HCT116 (cell line): ENCODE measurements at regions not wholly inside any gene's neighbourhood (a gene's known extent, or its start where the extent isn't known, plus 50 kb on each side); places are given as distances from the start of the nearest gene placed in this dataset.

ENCODE experiments used
- ATAC-seq: fragments of 200-7000 bp; cut with Tn5 transposase; 2 replicates; pipeline ENCODE4 v1.9.1; 2020; ENCODE audit warnings: mild to moderate bottlenecking, moderate library complexity
- BruUV-seq: library from RNA; stranded (reverse); fragments of 400-500 nt; replicated peaks from 2 replicates; lab custom pipeline; 2021; lab: Mats Ljungman, UMichigan
- CTCF ChIA-PET: fragments of 300-600 bp; sonication (Branson Sonifier 250); formaldehyde crosslinking; loops from one replicate; lab custom pipeline; 2021; ENCODE audit warnings: antibody characterized with exemption; lab: Charles Lee
- POLR2A ChIA-PET: fragments of 300-600, 350-600 bp; sonication (Branson Sonifier 250); formaldehyde crosslinking; loops from one replicate; lab custom pipeline; 2021; ENCODE audit warnings: antibody characterized with exemption; lab: Charles Lee
- RAD21 ChIA-PET, 2 experiments: fragments of 300-600 bp; sonication (Branson Sonifier 250); formaldehyde crosslinking; loops; one replicate each; lab custom pipeline; 2023; ENCODE audit warnings: low total read pairs in 2 of 2; ENCODE audit not compliant: uncharacterized antibody in 2 of 2, unreplicated experiment in 2 of 2, low non-redundant PET in 1 of 2; lab: Charles Lee
- DNase-seq: peaks from one replicate; pipeline ENCODE4 v3.0.0-alpha.2; 2010; ENCODE audit warnings: low read depth, low spot score
- H2AFZ ChIP-seq: fragments of 200-600 bp; shearing (Covaris generic), sonication (generic); 2 replicates; pipeline ENCODE4 v1.6.1; 2017; ENCODE audit warnings: low read depth, mixed run types, mixed read lengths, antibody characterized with exemption, low read length; ENCODE audit not compliant: poor library complexity, severe bottlenecking
- H3K27ac ChIP-seq: 2 replicates; pipeline ENCODE4 v1.5.1; 2012; ENCODE audit warnings: low read depth, low read length
- H3K27me3 ChIP-seq: fragments of 200-600 bp; sonication (generic); 2 replicates; pipeline ENCODE4 v1.6.1; 2016; ENCODE audit warnings: mixed run types, low read length, mixed read lengths; ENCODE audit not compliant: insufficient read depth
- H3K36me3 ChIP-seq, 2 experiments: fragments of 200-500 bp in 1 of 2; fragments of 200-600 bp in 1 of 2; sonication (Bioruptor generic) in 1 of 2; sonication (generic) in 1 of 2; 2 replicates each; pipeline versions ENCODE4 v1.5.1 to v1.6.1; 2014 to 2016; ENCODE audit warnings: low read length in 2 of 2, inconsistent platforms in 1 of 2, mixed read lengths in 1 of 2, mixed run types in 1 of 2; ENCODE audit not compliant: insufficient read depth in 2 of 2, control insufficient read depth in 1 of 2
- H3K4me1 ChIP-seq, 2 experiments: fragments of 200-600 bp in 1 of 2; sonication (generic) in 1 of 2; 2 replicates each; pipeline versions ENCODE4 v1.5.1 to v1.6.1; 2012 to 2017; ENCODE audit warnings: low read length in 2 of 2, inconsistent platforms in 1 of 2, mild to moderate bottlenecking in 1 of 2, mixed read lengths in 1 of 2, mixed run types in 1 of 2, moderate library complexity in 1 of 2; ENCODE audit not compliant: insufficient read depth in 2 of 2, control insufficient read depth in 1 of 2
- H3K4me2 ChIP-seq: fragments of 200-600 bp; sonication (generic); 2 replicates; pipeline ENCODE4 v1.6.1; 2017; ENCODE audit warnings: mixed run types, low read length, mixed read lengths
- H3K4me3 ChIP-seq, 2 experiments: fragments of 200-600 bp in 1 of 2; sonication (generic) in 1 of 2; replicated peaks in 1 of 2; 2 replicates each; pipeline ENCODE4 v1.5.1; 2011 to 2016; ENCODE audit warnings: low read length in 2 of 2, control low read depth in 1 of 2, low read depth in 1 of 2, mild to moderate bottlenecking in 1 of 2, mixed read lengths in 1 of 2, mixed run types in 1 of 2
- H3K79me2 ChIP-seq: fragments of 200-600 bp; sonication (generic); 2 replicates; pipeline ENCODE4 v1.6.1; 2017; ENCODE audit warnings: mild to moderate bottlenecking, mixed run types, low read length, moderate library complexity, mixed read lengths; ENCODE audit not compliant: insufficient read depth
- H3K9ac ChIP-seq: fragments of 200-600 bp; sonication (generic); 2 replicates; pipeline ENCODE4 v1.6.1; 2016; ENCODE audit warnings: low read length, mixed read lengths
- H3K9me2 ChIP-seq: fragments of 200-600 bp; sonication (generic), shearing (Covaris generic); 2 replicates; pipeline ENCODE4 v1.6.1; 2017; ENCODE audit warnings: mixed run types, mild to moderate bottlenecking, moderate library complexity; ENCODE audit not compliant: insufficient read depth
- H3K9me3 ChIP-seq, 2 experiments: fragments of 200-500 bp in 1 of 2; fragments of 200-600 bp in 1 of 2; sonication (Bioruptor generic) in 1 of 2; sonication (generic) in 1 of 2; 2 replicates each; pipeline ENCODE4 v1.6.1; 2014 to 2017; ENCODE audit warnings: low read length in 2 of 2, mixed read lengths in 2 of 2, inconsistent platforms in 1 of 2, low read depth in 1 of 2, mild to moderate bottlenecking in 1 of 2, mixed run types in 1 of 2, moderate library complexity in 1 of 2; ENCODE audit not compliant: control insufficient read depth in 1 of 2, insufficient read depth in 1 of 2
- H4K20me1 ChIP-seq: fragments of 200-600 bp; sonication (generic), shearing (Covaris generic); 2 replicates; pipeline ENCODE4 v1.6.1; 2017; ENCODE audit warnings: mixed run types, mild to moderate bottlenecking, moderate library complexity; ENCODE audit not compliant: insufficient read depth
- CBX3 ChIP-seq: IDR thresholded peaks from 2 replicates; pipeline ENCODE4 v1.6.1; 2012; ENCODE audit warnings: low read depth
- EGR1 ChIP-seq: IDR thresholded peaks from 2 replicates; pipeline ENCODE4 v1.6.1; 2012; ENCODE audit warnings: low read depth
- ELF1 ChIP-seq: IDR thresholded peaks from 2 replicates; pipeline ENCODE4 v1.6.1; 2012; ENCODE audit warnings: low read depth, borderline replicate concordance
- FOSL1 ChIP-seq: IDR thresholded peaks from 2 replicates; pipeline ENCODE4 v1.6.1; 2012; ENCODE audit warnings: low read depth
- JUND ChIP-seq: IDR thresholded peaks from 2 replicates; pipeline ENCODE4 v1.6.1; 2012
- POLR2AphosphoS5 ChIP-seq: IDR thresholded peaks from 2 replicates; pipeline ENCODE4 v1.6.1; 2011; ENCODE audit warnings: mild to moderate bottlenecking, low read depth, low read length, moderate library complexity
- YY1 ChIP-seq: IDR thresholded peaks from 2 replicates; pipeline ENCODE4 v1.6.1; 2011; ENCODE audit warnings: low read length, low read depth, moderate library complexity, mild to moderate bottlenecking; ENCODE audit not compliant: insufficient replicate concordance; ENCODE audit errors: extremely low read depth
- ZFX ChIP-seq: fragments of 450-650 bp; IDR thresholded peaks from 2 replicates; pipeline ENCODE4 v1.6.1; 2017
- intact Hi-C: fragments of 100-400 bp; cut with micrococcal nuclease; formaldehyde crosslinking; loops from 2 replicates; pipeline ENCODE4 v1.10.0; 2022
- TF ChIP-seq, protein P1 (sequence below): IDR thresholded peaks from 2 replicates; pipeline ENCODE4 v1.6.1; 2012
- TF ChIP-seq, protein P2 (sequence below): IDR thresholded peaks from 2 replicates; pipeline ENCODE4 v1.6.1; 2012; ENCODE audit warnings: low read depth
- TF ChIP-seq, protein P3 (sequence below), 3 experiments: fragments of 200-600 bp in 1 of 3; sonication (generic) in 1 of 3; IDR thresholded peaks in 2 of 3; conservative IDR thresholded peaks in 1 of 3; 2 replicates each; pipeline ENCODE4 v1.5.1; 2012 to 2017; ENCODE audit warnings: low read depth in 2 of 3, low read length in 2 of 3, antibody characterized with exemption in 1 of 3, borderline replicate concordance in 1 of 3, control low read depth in 1 of 3, mild to moderate bottlenecking in 1 of 3, mixed read lengths in 1 of 3, mixed run types in 1 of 3, moderate library complexity in 1 of 3; ENCODE audit not compliant: insufficient read depth in 1 of 3
- TF ChIP-seq, protein P4 (sequence below): IDR thresholded peaks from 2 replicates; pipeline ENCODE4 v1.6.1; 2012

DNA sequence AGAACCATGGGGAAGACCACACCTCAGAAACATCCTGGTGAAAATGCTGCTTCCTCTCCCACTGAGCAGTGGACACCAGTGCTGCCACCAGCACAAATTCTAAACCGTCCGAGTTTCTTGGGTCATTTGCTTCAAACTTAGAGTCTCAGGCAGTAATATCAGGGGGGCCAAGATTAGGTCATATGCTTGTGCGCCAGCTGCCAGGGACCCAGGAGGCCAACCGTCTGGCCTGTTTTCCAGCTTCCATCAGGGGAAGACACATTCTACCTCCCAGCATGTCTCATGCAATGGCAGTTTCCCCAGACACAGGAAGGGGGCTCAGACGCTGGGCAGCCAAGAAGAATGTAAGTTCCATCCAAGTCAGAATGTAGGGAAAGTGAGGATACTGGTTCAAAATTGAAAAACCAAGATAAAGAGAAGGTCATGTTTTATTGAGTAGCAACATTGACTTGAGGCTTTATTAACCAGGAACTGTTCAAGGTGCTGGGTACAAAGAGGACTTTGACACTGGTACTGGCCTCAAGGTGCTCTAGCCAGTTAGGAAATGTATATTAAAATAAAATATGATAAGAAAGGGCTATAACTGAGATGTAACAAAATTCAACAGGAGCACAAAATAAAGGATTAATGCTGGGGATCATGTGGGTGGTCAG lies 59.7 kb upstream of the EED start:
- Histone ChIP-seq H3K4me1 (peaks cover 0 to 15% of the 10 kb centered on the region in 2 experiments; a peak in 2 of 4 replicates), H4K20me1 (no peaks in the 10 kb centered on the region), H3K4me2 (no peak overlapping the region), H3K27ac (no peak overlapping the region), H3K36me3 (no peaks in the 10 kb centered on the region), H3K9me3 (no peaks in the 10 kb centered on the region), H3K9ac (no peak overlapping the region), H3K79me2 (no peaks in the 10 kb centered on the region), H3K27me3 (no peaks in the 10 kb centered on the region), H3K9me2 (no peaks in the 10 kb centered on the region), H3K4me3 (no peak overlapping the region), H2AFZ (no peak overlapping the region)
- ATAC-seq (no peak), DNase-seq (no peak)
- TF ChIP-seq JUND (no peak), ELF1 (no peak), CBX3 (no peak), POLR2AphosphoS5 (no peak), FOSL1 (no peak), YY1 (no peak), ZFX (no peak), EGR1 (no peak)
- TF ChIP-seq, protein P1, sequence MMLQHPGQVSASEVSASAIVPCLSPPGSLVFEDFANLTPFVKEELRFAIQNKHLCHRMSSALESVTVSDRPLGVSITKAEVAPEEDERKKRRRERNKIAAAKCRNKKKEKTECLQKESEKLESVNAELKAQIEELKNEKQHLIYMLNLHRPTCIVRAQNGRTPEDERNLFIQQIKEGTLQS: no peak
- TF ChIP-seq, protein P2, sequence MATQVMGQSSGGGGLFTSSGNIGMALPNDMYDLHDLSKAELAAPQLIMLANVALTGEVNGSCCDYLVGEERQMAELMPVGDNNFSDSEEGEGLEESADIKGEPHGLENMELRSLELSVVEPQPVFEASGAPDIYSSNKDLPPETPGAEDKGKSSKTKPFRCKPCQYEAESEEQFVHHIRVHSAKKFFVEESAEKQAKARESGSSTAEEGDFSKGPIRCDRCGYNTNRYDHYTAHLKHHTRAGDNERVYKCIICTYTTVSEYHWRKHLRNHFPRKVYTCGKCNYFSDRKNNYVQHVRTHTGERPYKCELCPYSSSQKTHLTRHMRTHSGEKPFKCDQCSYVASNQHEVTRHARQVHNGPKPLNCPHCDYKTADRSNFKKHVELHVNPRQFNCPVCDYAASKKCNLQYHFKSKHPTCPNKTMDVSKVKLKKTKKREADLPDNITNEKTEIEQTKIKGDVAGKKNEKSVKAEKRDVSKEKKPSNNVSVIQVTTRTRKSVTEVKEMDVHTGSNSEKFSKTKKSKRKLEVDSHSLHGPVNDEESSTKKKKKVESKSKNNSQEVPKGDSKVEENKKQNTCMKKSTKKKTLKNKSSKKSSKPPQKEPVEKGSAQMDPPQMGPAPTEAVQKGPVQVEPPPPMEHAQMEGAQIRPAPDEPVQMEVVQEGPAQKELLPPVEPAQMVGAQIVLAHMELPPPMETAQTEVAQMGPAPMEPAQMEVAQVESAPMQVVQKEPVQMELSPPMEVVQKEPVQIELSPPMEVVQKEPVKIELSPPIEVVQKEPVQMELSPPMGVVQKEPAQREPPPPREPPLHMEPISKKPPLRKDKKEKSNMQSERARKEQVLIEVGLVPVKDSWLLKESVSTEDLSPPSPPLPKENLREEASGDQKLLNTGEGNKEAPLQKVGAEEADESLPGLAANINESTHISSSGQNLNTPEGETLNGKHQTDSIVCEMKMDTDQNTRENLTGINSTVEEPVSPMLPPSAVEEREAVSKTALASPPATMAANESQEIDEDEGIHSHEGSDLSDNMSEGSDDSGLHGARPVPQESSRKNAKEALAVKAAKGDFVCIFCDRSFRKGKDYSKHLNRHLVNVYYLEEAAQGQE: no peak
- TF ChIP-seq, protein P3, sequence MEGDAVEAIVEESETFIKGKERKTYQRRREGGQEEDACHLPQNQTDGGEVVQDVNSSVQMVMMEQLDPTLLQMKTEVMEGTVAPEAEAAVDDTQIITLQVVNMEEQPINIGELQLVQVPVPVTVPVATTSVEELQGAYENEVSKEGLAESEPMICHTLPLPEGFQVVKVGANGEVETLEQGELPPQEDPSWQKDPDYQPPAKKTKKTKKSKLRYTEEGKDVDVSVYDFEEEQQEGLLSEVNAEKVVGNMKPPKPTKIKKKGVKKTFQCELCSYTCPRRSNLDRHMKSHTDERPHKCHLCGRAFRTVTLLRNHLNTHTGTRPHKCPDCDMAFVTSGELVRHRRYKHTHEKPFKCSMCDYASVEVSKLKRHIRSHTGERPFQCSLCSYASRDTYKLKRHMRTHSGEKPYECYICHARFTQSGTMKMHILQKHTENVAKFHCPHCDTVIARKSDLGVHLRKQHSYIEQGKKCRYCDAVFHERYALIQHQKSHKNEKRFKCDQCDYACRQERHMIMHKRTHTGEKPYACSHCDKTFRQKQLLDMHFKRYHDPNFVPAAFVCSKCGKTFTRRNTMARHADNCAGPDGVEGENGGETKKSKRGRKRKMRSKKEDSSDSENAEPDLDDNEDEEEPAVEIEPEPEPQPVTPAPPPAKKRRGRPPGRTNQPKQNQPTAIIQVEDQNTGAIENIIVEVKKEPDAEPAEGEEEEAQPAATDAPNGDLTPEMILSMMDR (IDR thresholded peaks at IDR 0.05 in 2 of 3, conservative IDR thresholded peaks at IDR 0.05 in 1 of 3; ENCODE audit: borderline replicate concordance in 1 of 3, insufficient read depth in 1 of 3, low read depth in 2 of 3, low read length in 2 of 3): no peak
- TF ChIP-seq, protein P4, sequence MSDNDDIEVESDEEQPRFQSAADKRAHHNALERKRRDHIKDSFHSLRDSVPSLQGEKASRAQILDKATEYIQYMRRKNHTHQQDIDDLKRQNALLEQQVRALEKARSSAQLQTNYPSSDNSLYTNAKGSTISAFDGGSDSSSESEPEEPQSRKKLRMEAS: no peak
- intact Hi-C loops: no loop called here
- no TSS peak for BruUV-seq
- RAD21 ChIA-PET: no interaction called here
- POLR2A ChIA-PET: no interaction called here
- CTCF ChIA-PET: interaction anchor here (1.0 kb wide), 1 partner anchor 9 kb away, joined by 3 read pairs; no protein-coding TSS in a partner anchor
